ENCODE measurements at regions not wholly inside any gene's neighbourhood (a gene's known extent, or its start where the extent isn't known, plus 50 kb on each side); places are given as distances from the start of the nearest gene placed in this dataset.

GRCh38 chr2:219985017-219985416, 357.6 kb downstream of the SLC4A3 start:
- Mint-ChIP-seq H3K36me3 (ENCODE audit: insufficient read depth, unreplicated experiment) (no peaks in the 10 kb centered on the region), H3K4me1 (ENCODE audit: insufficient read depth, unreplicated experiment) (peaks cover 7% of the 10 kb centered on the region), H3K27ac (ENCODE audit: low read depth, unreplicated experiment) (no peak overlapping the region), H3K27me3 (ENCODE audit: insufficient read depth, unreplicated experiment) (no peaks in the 10 kb centered on the region), H3K4me3 (ENCODE audit: unreplicated experiment) (no peak overlapping the region), H3K9me3 (ENCODE audit: unreplicated experiment) (no peaks in the 10 kb centered on the region)
- BruUV-seq (replicated peaks): no TSS peak
- no peak for DNase-seq (ENCODE audit: unreplicated experiment)
- POLR2A ChIA-PET: interaction anchor here (1.2 kb wide), 1 partner anchor 16 kb away, joined by 3 read pairs; no protein-coding TSS in a partner anchor
- CTCF ChIA-PET: interaction anchor here (0.6 to 1.2 kb wide), 2 partner anchors 10 to 24 kb away, joined by 3 read pairs; no protein-coding TSS in a partner anchor
- no peak for TF ChIP-seq CTCF (IDR thresholded peaks at IDR 0.05; ENCODE audit: unreplicated experiment)
- intact Hi-C loops (cut with micrococcal nuclease): no loop called here

- H3K4me3 Mint-ChIP-seq (ENCODE audit: unreplicated experiment): no peak overlapping the region
- no peaks in the 10 kb centered on the region for H3K27me3 Mint-ChIP-seq (ENCODE audit: insufficient read depth, unreplicated experiment)
- no peaks in the 10 kb centered on the region for H3K36me3 Mint-ChIP-seq (ENCODE audit: insufficient read depth, unreplicated experiment)
- ChIA-PET CTCF (no interaction called here), POLR2A (interaction anchor here (1.1 to 1.2 kb wide), 2 partner anchors 10 to 18 kb away, joined by 3 read pairs; no protein-coding TSS in a partner anchor)
- TF ChIP-seq CTCF (IDR thresholded peaks at IDR 0.05; ENCODE audit: unreplicated experiment): no peak
- H3K4me1 Mint-ChIP-seq (ENCODE audit: insufficient read depth, unreplicated experiment): peaks cover 7% of the 10 kb centered on the region
- BruUV-seq (replicated peaks): no TSS peak
- peak; percentile 71 for DNase-seq (ENCODE audit: unreplicated experiment)
- H3K9me3 Mint-ChIP-seq (ENCODE audit: unreplicated experiment): no peaks in the 10 kb centered on the region
- intact Hi-C loops (cut with micrococcal nuclease): no loop called here
- H3K27ac Mint-ChIP-seq (ENCODE audit: low read depth, unreplicated experiment): peak overlapping the region; percentile 55
Observed at GRCh38 chr2:219987830-219988229, 360.4 kb downstream of the SLC4A3 start.

GRCh38 chr2:219989744-219990143, 362.3 kb downstream of the SLC4A3 start:
- TF ChIP-seq CTCF (IDR thresholded peaks at IDR 0.05; ENCODE audit: unreplicated experiment): no peak
- ChIA-PET POLR2A (no interaction called here), CTCF (no interaction called here)
- no peaks in the 10 kb centered on the region for H3K27me3 Mint-ChIP-seq (ENCODE audit: insufficient read depth, unreplicated experiment)
- no peaks in the 10 kb centered on the region for H3K9me3 Mint-ChIP-seq (ENCODE audit: unreplicated experiment)
- intact Hi-C loops (cut with micrococcal nuclease): no loop called here
- H3K27ac Mint-ChIP-seq (ENCODE audit: low read depth, unreplicated experiment): no peak overlapping the region
- DNase-seq (ENCODE audit: unreplicated experiment): no peak
- no peak overlapping the region for H3K4me3 Mint-ChIP-seq (ENCODE audit: unreplicated experiment)
- no peaks in the 10 kb centered on the region for H3K36me3 Mint-ChIP-seq (ENCODE audit: insufficient read depth, unreplicated experiment)
- H3K4me1 Mint-ChIP-seq (ENCODE audit: insufficient read depth, unreplicated experiment): no peaks in the 10 kb centered on the region
- BruUV-seq (replicated peaks): no TSS peak

- DNase-seq (ENCODE audit: unreplicated experiment): no peak
- Mint-ChIP-seq H3K27me3 (ENCODE audit: insufficient read depth, unreplicated experiment) (no peaks in the 10 kb centered on the region), H3K36me3 (ENCODE audit: insufficient read depth, unreplicated experiment) (no peaks in the 10 kb centered on the region), H3K9me3 (ENCODE audit: unreplicated experiment) (no peaks in the 10 kb centered on the region), H3K4me3 (ENCODE audit: unreplicated experiment) (no peak overlapping the region), H3K4me1 (ENCODE audit: insufficient read depth, unreplicated experiment) (peaks cover 2% of the 10 kb centered on the region), H3K27ac (ENCODE audit: low read depth, unreplicated experiment) (no peak overlapping the region)
- intact Hi-C loops (cut with micrococcal nuclease): no loop called here
- ChIA-PET POLR2A (no interaction called here), CTCF (no interaction called here)
- BruUV-seq (replicated peaks): no TSS peak
- TF ChIP-seq CTCF (IDR thresholded peaks at IDR 0.05; ENCODE audit: unreplicated experiment): no peak
Observed at GRCh38 chr2:219991116-219991515, 363.7 kb downstream of the SLC4A3 start.
